DMS153 treated with DMSO at 0.1 percent for 48 hours (cell line): ENCODE measurements at regions not wholly inside any gene's neighbourhood (a gene's known extent, or its start where the extent isn't known, plus 50 kb on each side); places are given as distances from the start of the nearest gene placed in this dataset.
"Not testable (repeated sequence)": the region's sequence is repeated elsewhere in the genome, so short reads cannot be mapped to it uniquely, and the experiment has no call there.

Experiments used
- DNase-seq: peaks from one replicate; lab custom pipeline; 2025; ENCODE audit not compliant: unreplicated experiment; lab: John Stamatoyannopoulos, UW

GRCh38 chr5:176747670-176748072, 62.7 kb upstream of the UNC5A start:
- DNase-seq = no peak

- DNase-seq = no peak
These were observed 62.0 kb upstream of the UNC5A start for GRCh38 chr5:176748073-176748966.

DNA sequence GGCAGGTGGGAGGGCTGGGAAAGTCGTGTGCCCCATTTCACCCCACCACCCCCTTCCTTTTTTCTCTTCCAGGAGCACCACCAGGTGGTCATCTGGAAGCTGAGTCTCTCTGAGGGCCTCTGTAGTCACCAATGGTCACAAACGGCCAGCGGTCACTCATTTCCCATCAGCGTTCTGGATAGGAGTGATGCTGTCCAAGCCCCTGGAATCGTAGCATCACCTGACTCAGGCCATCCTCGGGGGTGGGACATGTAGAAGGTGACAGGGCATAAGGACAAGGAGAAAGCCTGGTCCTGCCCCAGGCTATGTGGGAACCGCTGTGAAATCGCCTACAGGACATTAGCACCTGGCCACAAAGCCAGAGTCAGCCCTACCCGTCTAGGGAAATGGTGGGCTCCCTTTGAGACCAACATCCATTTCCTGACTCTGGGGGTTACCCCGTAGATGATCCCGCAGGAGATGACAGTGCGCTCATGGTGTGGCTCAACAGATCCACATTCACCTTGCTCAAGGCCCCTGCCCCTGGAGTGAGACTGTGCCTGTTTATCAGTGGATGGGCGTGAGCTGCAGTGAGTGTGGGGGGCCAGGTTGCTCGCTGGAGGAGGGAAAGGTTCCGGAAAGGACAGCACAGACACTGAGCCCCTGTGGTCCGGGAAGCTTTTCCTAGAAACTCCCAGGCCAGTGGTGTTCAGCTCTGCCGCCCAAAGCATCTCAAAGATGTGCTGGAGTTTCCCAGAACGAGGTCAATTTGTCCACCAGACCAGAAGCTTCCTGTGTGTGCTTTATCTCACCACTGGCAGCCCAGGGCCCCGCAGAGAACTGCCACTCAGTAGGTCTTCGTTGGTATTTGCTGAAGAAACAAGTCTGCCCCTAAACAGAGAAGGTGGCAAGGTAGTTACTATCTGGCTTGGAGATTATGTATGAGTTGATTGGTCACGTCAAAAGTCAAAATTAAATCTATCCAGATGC, 61.1 kb upstream of the UNC5A start:
- DNase-seq = no peak

- no peak for DNase-seq
These were observed 60.2 kb upstream of the UNC5A start for GRCh38 chr5:176750144-176750543.

DNA sequence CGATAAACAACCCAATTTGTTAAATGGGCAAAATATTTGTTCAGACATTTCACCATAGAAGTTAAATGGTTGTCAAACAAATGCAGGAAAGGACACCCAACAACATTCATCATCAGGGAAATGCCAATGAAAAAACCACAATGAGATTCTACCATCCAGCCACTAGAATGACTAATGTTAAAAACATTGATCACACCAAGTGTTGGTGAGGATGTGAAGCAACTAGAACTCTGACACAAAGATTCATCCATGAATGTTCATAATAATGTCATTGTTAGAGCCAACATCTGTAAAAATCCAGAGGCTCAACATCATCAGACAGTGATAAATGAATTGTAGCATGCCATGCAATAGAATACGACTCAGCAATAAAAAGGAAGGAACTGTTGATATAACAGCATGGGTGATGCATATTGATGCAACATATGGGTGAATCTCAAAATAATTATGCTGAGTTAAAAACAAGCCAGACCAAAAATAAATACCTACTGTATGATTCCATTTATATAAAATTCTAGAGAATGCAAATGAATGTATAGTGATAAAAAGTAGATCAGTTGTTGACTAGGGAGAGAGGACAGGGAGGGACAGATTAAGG, 55.9 kb upstream of the UNC5A start:
- no peak for DNase-seq

DNA sequence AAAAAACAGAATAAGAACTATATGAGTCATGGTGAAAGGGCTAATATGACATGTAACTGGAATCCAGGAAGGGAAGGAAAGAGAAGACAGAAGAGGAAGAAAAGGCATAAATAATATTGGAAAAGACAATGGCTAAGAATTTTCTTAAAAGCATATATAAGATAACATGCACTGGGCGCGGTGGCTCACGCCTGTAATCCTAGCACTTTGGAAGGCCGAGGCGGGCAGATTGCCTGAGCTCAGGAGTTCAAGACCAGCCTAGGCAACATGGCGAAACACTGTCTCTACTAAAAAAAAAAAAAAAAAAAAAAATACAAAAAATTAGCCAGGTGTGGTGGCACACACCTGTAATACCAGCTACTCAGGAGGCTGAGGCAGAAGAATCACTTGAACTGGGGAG, 54.8 kb upstream of the UNC5A start:
- not testable (repeated sequence) for DNase-seq

- DNase-seq = not testable (repeated sequence)
These were observed 52.8 kb upstream of the UNC5A start for GRCh38 chr5:176757569-176757968.
